H9 (cell line): ENCODE measurements at regions not wholly inside any gene's neighbourhood (a gene's known extent, or its start where the extent isn't known, plus 50 kb on each side); places are given as distances from the start of the nearest gene placed in this dataset.

ENCODE experiments used
- DNase-seq: peaks from one replicate; pipeline ENCODE4 v3.0.0-alpha.2; 2017
- H2AFZ ChIP-seq: one replicate; pipeline ENCODE4 v1.6.1; 2013; ENCODE audit warnings: mild to moderate bottlenecking, low read length, control low read depth, moderate library complexity
- H2AK5ac ChIP-seq: 2 replicates; pipeline ENCODE4 v1.6.1; 2013; ENCODE audit warnings: low read length, control low read depth, mixed read lengths; ENCODE audit not compliant: insufficient read length
- H2BK120ac ChIP-seq: one replicate; pipeline ENCODE4 v1.6.1; 2013; ENCODE audit warnings: low read depth, mild to moderate bottlenecking, low read length, control low read depth, inconsistent platforms; ENCODE audit not compliant: poor library complexity, severe bottlenecking
- H2BK12ac ChIP-seq: 2 replicates; pipeline ENCODE4 v1.6.1; 2013; ENCODE audit warnings: low read length, control low read depth, mixed read lengths, low read depth; ENCODE audit not compliant: insufficient read length
- H2BK15ac ChIP-seq: 2 replicates; pipeline ENCODE4 v1.6.1; 2013; ENCODE audit warnings: low read depth, low read length, control low read depth
- H2BK20ac ChIP-seq: one replicate; pipeline ENCODE4 v1.6.1; 2013; ENCODE audit warnings: low read depth, mild to moderate bottlenecking, low read length, control low read depth, inconsistent platforms; ENCODE audit not compliant: poor library complexity, severe bottlenecking
- H2BK5ac ChIP-seq: 2 replicates; pipeline ENCODE4 v1.6.1; 2013; ENCODE audit warnings: low read length, control low read depth, mixed read lengths; ENCODE audit not compliant: insufficient read length
- H3K14ac ChIP-seq: 2 replicates; pipeline ENCODE4 v1.6.1; 2013; ENCODE audit warnings: low read length, control low read depth; ENCODE audit not compliant: insufficient read depth
- H3K18ac ChIP-seq: 2 replicates; pipeline ENCODE4 v1.6.1; 2013; ENCODE audit warnings: low read depth, mild to moderate bottlenecking, mixed read lengths, low read length, control low read depth; ENCODE audit not compliant: insufficient read length
- H3K23ac ChIP-seq: 2 replicates; pipeline ENCODE4 v1.6.1; 2013; ENCODE audit warnings: low read length, control low read depth, mixed read lengths, low read depth; ENCODE audit not compliant: insufficient read length
- H3K23me2 ChIP-seq: 2 replicates; pipeline ENCODE4 v1.6.1; 2013; ENCODE audit warnings: low read depth, mild to moderate bottlenecking, mixed read lengths, low read length, control low read depth; ENCODE audit not compliant: insufficient read length, poor library complexity, severe bottlenecking
- H3K27ac ChIP-seq: 2 replicates; pipeline ENCODE4 v1.5.1; 2013; ENCODE audit warnings: low read length, control low read depth, mixed read lengths, low read depth; ENCODE audit not compliant: insufficient read length
- H3K27me3 ChIP-seq: 2 replicates; pipeline ENCODE4 v1.6.1; 2013; ENCODE audit warnings: low read length, control low read depth, inconsistent platforms; ENCODE audit not compliant: insufficient read depth
- H3K4ac ChIP-seq: 2 replicates; pipeline ENCODE4 v1.6.1; 2013; ENCODE audit warnings: low read depth, mild to moderate bottlenecking, control low read depth, inconsistent platforms, low read length, moderate library complexity
- H3K4me1 ChIP-seq: 2 replicates; pipeline ENCODE4 v1.6.1; 2013; ENCODE audit warnings: low read length, control low read depth, inconsistent platforms; ENCODE audit not compliant: insufficient read depth
- H3K4me2 ChIP-seq: 2 replicates; pipeline ENCODE4 v1.6.1; 2013; ENCODE audit warnings: low read length, control low read depth, mixed read lengths; ENCODE audit not compliant: insufficient read length, insufficient read depth
- H3K56ac ChIP-seq: 2 replicates; pipeline ENCODE4 v1.6.1; 2013; ENCODE audit warnings: low read depth, mild to moderate bottlenecking, mixed read lengths, low read length, control low read depth; ENCODE audit not compliant: insufficient read length
- H3K79me1 ChIP-seq: 2 replicates; pipeline ENCODE4 v1.6.1; 2013; ENCODE audit warnings: low read depth, mild to moderate bottlenecking, moderate library complexity, low read length, control low read depth, inconsistent platforms; ENCODE audit not compliant: insufficient read depth, poor library complexity, severe bottlenecking
- H3K79me2 ChIP-seq: 2 replicates; pipeline ENCODE4 v1.6.1; 2013; ENCODE audit warnings: low read length, control low read depth, inconsistent platforms; ENCODE audit not compliant: insufficient read depth
- H3K9ac ChIP-seq: 2 replicates; pipeline ENCODE4 v1.6.1; 2013; ENCODE audit warnings: low read length, control low read depth, mixed read lengths; ENCODE audit not compliant: insufficient read length; ENCODE audit errors: extremely low read depth
- H3K9me3 ChIP-seq: one replicate; pipeline ENCODE4 v1.6.1; 2013; ENCODE audit warnings: low read depth, low read length, inconsistent platforms; ENCODE audit not compliant: control insufficient read depth
- H3T11ph ChIP-seq: one replicate; pipeline ENCODE4 v1.6.1; 2013; ENCODE audit warnings: mild to moderate bottlenecking, low read length, control low read depth, inconsistent platforms
- H4K20me1 ChIP-seq: one replicate; pipeline ENCODE4 v1.6.1; 2013; ENCODE audit not compliant: control insufficient read depth, insufficient read length, insufficient read depth
- H4K5ac ChIP-seq: 2 replicates; pipeline ENCODE4 v1.6.1; 2013; ENCODE audit warnings: low read depth, mild to moderate bottlenecking, mixed read lengths, low read length, control low read depth; ENCODE audit not compliant: insufficient read length
- H4K8ac ChIP-seq: replicated peaks from 2 replicates; pipeline ENCODE4 v1.6.1; 2013; ENCODE audit warnings: low read length, control low read depth, mixed read lengths, low read depth; ENCODE audit not compliant: insufficient read length
- H4K91ac ChIP-seq: 2 replicates; pipeline ENCODE4 v1.6.1; 2013; ENCODE audit warnings: low read depth, mild to moderate bottlenecking, moderate library complexity, mixed read lengths, low read length, control low read depth; ENCODE audit not compliant: insufficient read length
- H3K27ac Mint-ChIP-seq, 3 experiments: 2 replicates in 2 of 3; 3 replicates in 1 of 3; pipeline ENCODE4 v1.8.0; 2020 to 2021; ENCODE audit warnings: mixed read lengths in 3 of 3, mild to moderate bottlenecking in 1 of 3, moderate library complexity in 1 of 3
- H3K27me3 Mint-ChIP-seq: 2 replicates; pipeline ENCODE4 v1.8.0; 2021; ENCODE audit warnings: low read depth, mild to moderate bottlenecking, moderate library complexity, mixed read lengths
- H3K36me3 Mint-ChIP-seq, 3 experiments: 2 replicates in 2 of 3; 3 replicates in 1 of 3; pipeline ENCODE4 v1.8.0; 2020 to 2021; ENCODE audit warnings: low read depth in 3 of 3, mixed read lengths in 3 of 3; ENCODE audit not compliant: insufficient read depth in 1 of 3
- H3K4me1 Mint-ChIP-seq, 2 experiments: 2 replicates each; pipeline ENCODE4 v1.8.0; 2020; ENCODE audit warnings: mixed read lengths in 2 of 2
- H3K4me3 Mint-ChIP-seq, 2 experiments: 2 replicates in 1 of 2; 3 replicates in 1 of 2; pipeline ENCODE4 v1.8.0; 2020 to 2021; ENCODE audit warnings: mild to moderate bottlenecking in 2 of 2, mixed read lengths in 2 of 2, moderate library complexity in 1 of 2
- H3K9me3 Mint-ChIP-seq, 2 experiments: 2 replicates in 1 of 2; 3 replicates in 1 of 2; pipeline ENCODE4 v1.8.0; 2020; ENCODE audit warnings: mild to moderate bottlenecking in 2 of 2, mixed read lengths in 2 of 2, moderate library complexity in 1 of 2
- WGBS: extraction: QIAGEN DNeasy Blood & Tissue Kit; methylation state at CpG from one replicate; pipeline ENCODE4 v1.1.7; 2013; ENCODE audit warnings: missing lambda C conversion rate, low lambda C conversion rate, mixed read lengths; ENCODE audit not compliant: insufficient read length; ENCODE audit errors: extremely low coverage; 5-methylcytosine and 5-hydroxymethylcytosine counted together
- TF ChIP-seq, protein P1 (sequence below): fragments of 200-600 bp; sonication (generic); conservative IDR thresholded peaks from 3 replicates; pipeline ENCODE4 v1.8.0; 2021; ENCODE audit warnings: antibody characterized with exemption, mild to moderate bottlenecking

DNA sequence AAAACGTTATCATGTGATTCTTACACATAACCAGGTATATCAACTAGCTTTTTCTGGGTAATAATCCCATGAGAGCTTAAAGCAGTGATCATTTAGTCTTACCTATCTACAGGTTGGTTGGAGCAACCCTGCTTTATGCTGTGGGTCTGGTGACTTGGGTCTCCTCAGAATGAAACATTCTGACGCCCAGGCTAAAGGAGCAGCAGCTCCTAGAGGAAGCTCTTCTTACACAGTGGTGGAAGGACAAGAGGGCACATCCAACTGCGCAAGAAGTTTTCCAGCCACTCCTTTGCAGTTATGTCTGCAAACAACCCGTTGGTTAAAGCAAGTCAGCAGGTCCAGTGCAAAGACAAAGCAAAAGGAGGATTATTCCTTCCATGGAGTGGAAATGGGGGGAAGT, 377.5 kb downstream of the EDEM1 start:
- no peak overlapping the region for H3K23ac ChIP-seq
- no peaks in the 10 kb centered on the region for H3K79me1 ChIP-seq
- no peak overlapping the region for H2AK5ac ChIP-seq
- no peak overlapping the region for H3K18ac ChIP-seq
- H2AFZ ChIP-seq: no peak overlapping the region
- no peaks in the 10 kb centered on the region for H3K27me3 Mint-ChIP-seq
- H4K20me1 ChIP-seq: no peaks in the 10 kb centered on the region
- no peak overlapping the region for H3K4ac ChIP-seq
- no peak overlapping the region for H3K27ac ChIP-seq
- H3K14ac ChIP-seq: no peak overlapping the region
- no peak overlapping the region for H2BK15ac ChIP-seq
- H3K36me3 Mint-ChIP-seq: no peaks in the 10 kb centered on the region; a peak in 1 of 7 replicates
- no peaks in the 10 kb centered on the region for H3K4me1 ChIP-seq
- no peaks in the 10 kb centered on the region for H3K27me3 ChIP-seq
- no peak overlapping the region for H4K5ac ChIP-seq
- peaks cover 0 to 5% of the 10 kb centered on the region in 2 experiments; a peak in 2 of 5 replicates for H3K9me3 Mint-ChIP-seq
- no peak overlapping the region for H2BK5ac ChIP-seq
- no peak for DNase-seq
- TF ChIP-seq, protein P1, sequence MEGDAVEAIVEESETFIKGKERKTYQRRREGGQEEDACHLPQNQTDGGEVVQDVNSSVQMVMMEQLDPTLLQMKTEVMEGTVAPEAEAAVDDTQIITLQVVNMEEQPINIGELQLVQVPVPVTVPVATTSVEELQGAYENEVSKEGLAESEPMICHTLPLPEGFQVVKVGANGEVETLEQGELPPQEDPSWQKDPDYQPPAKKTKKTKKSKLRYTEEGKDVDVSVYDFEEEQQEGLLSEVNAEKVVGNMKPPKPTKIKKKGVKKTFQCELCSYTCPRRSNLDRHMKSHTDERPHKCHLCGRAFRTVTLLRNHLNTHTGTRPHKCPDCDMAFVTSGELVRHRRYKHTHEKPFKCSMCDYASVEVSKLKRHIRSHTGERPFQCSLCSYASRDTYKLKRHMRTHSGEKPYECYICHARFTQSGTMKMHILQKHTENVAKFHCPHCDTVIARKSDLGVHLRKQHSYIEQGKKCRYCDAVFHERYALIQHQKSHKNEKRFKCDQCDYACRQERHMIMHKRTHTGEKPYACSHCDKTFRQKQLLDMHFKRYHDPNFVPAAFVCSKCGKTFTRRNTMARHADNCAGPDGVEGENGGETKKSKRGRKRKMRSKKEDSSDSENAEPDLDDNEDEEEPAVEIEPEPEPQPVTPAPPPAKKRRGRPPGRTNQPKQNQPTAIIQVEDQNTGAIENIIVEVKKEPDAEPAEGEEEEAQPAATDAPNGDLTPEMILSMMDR: no peak
- no peaks in the 10 kb centered on the region for H3K23me2 ChIP-seq
- no peak overlapping the region for H3K4me3 Mint-ChIP-seq
- no peak overlapping the region for H2BK12ac ChIP-seq
- no peak overlapping the region for H3K4me2 ChIP-seq
- no peak overlapping the region for H2BK20ac ChIP-seq
- H3K56ac ChIP-seq: no peak overlapping the region
- H4K91ac ChIP-seq: no peak overlapping the region
- no peak overlapping the region for H3T11ph ChIP-seq
- H2BK120ac ChIP-seq: no peak overlapping the region
- H3K27ac Mint-ChIP-seq: no peak overlapping the region
- H3K79me2 ChIP-seq: no peaks in the 10 kb centered on the region
- H3K9me3 ChIP-seq: no peaks in the 10 kb centered on the region
- no peak overlapping the region for H4K8ac ChIP-seq
- no CpG with 5 or more reads among the region's 4 CpGs for WGBS
- peak overlapping the region; percentile 4 for H3K9ac ChIP-seq
- H3K4me1 Mint-ChIP-seq: no peaks in the 10 kb centered on the region
